Muscle of arm (tissue), 1 donor: ENCODE measurements at regions not wholly inside any gene's neighbourhood (a gene's known extent, or its start where the extent isn't known, plus 50 kb on each side); places are given as distances from the start of the nearest gene placed in this dataset.
"Not testable (repeated sequence)": the region's sequence is repeated elsewhere in the genome, so short reads cannot be mapped to it uniquely, and the experiment has no call there.

ENCODE experiments used
- DNase-seq: peaks from one replicate; pipeline ENCODE4 v3.0.0-alpha.2; 2013

GRCh38 chr1:168825820-168826219, 96.8 kb upstream of the DPT start:
- no peak for DNase-seq

DNA sequence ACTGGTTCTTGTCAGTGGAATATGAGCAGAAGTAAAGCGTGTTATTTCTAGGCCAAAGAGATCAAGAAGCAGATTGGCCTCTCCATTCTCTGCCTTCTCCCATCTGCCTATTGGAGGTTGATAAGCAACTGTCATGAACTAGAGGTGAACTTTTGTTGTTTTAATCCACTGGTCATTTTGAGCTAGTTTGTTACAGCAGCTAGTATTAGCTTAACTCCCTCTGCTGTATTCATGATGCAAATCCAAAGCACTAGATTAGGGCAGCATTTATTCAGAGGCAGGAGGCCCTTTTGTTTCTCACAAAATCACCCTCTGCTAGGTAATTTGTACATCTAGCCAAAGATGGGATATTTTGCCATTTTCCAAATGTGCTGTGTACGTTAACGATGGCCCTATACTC, 97.3 kb upstream of the DPT start:
- DNase-seq: no peak

DNA sequence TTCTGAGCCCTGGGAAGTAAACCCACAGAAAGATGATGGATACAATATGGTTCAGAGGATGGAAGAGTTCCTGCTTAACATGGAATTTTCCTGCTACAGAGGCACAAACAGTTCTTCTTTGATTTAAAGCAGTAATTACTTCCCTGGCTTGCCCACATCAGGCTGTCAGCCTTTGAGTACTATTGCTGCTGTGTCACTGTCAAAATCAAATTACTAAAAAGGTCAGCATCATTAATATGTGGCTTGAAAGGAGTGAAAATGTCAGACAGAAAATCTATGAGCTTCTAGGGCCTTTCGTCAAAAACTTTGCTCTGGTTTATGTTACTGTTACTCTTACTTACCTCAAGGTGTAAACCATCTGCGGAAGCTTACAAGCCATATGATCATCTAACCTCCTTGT, 98.6 kb upstream of the DPT start:
- DNase-seq: no peak

DNA sequence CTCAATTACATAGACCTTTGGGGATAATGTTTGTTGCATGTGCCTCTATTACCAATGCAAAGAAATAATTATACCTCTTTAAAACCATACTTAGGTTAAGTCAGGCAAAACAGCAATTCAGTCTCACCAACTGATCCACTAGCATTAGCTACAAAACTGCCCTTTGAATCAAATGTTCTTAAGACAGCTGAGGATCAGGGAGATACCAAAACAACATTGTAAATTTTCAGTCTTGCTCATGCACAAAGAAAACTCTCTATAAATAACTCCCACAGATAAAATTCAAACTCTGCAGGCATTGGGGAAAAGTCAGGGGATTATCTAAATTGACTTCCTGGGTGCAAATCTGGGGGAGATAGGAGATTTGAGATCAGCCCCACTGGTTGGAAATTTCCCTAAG, 100.9 kb upstream of the DPT start:
- DNase-seq: no peak

DNA sequence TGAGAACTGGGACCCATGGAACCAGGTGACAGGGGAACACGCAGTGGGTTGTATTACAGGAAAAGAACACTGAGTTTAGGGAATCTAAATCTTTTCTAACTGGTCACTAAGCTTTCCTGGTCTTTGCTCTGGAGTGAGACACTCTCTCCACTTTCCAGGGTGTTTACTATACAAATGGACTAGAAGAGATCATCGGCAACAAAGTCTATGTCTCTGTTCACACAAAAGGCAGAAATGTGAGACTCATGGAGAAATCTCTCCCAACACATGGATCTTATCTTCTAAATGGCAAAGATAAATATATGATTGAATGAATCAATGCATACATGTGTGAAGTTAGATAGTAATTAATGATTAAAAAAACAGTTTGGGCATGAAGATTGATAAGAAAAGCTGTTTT, 101.6 kb upstream of the DPT start:
- DNase-seq: no peak

GRCh38 chr1:168832661-168833060, 103.7 kb upstream of the DPT start:
- DNase-seq: peak; percentile 82

- DNase-seq: no peak
Observed at GRCh38 chr1:168833362-168833761, 104.4 kb upstream of the DPT start.

DNA sequence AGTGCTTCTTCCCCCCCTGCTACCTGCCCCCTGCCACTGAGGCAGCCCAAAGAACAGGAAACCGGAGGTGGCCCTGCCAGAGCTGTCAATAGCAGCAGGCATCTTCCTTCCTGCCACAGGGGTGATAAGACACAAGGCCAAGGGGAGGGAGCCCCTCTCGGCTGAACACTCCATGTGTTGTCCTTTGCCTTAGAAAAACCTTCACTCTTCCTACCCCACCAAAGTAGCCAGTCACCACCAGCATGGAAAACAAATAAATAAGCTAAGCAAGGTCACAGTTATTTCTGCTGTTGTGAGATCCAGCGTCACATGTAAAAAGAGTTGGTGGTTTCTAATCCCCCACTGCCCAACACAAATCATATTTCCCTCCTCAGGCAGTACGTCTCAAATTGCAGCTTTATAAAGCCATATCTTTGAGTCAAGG, 104.8 kb upstream of the DPT start:
- DNase-seq: no peak

DNA sequence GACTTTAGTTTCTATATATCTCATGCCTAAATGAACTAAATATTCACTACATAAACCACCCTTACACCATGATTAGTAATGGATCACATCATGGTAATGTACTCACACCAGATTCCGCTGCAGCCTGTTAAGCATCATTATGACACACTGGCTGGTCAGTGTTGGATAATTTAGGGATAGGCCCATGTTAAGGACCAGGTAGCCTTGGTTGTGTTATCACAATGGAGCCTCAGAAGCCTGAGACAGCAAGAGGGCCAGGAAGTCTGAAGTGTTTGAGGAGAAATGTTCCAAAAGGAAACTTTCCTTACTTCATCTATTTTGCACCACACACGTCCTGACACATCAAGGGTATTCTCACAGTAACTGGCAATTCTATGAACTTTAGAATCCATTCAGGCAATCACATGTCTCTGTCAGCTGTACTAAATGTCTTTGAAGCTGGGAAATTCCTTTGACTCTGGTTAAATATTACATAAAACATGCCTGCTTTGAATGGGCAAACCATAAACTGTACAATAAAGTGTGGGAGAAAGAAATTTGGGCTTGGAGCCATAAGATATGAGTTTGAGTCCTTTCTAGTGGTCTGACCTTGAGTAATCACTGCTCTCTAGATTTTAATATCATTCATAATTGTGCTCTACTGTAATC, 105.3 kb upstream of the DPT start:
- no peak for DNase-seq

- no peak for DNase-seq
Observed at GRCh38 chr1:168835176-168835575, 106.2 kb upstream of the DPT start.

DNA sequence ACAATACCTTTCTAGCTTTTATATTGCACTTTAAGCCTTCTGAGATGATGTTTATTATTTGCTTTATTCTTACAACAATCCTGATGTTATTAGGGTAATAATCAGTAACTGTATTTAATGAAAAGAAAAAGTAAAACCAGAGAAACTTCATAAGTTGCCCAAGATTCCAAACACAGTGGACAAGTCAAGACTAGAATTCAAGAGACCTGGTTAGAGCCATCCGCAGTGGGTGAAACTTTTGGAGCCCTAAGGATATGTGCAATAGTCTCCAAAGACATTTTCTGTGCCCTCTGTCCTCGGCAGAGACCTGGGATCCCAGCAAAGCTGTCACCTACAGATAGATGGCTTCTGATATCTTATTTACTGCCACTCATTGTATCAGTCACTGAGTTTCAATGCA, 106.8 kb upstream of the DPT start:
- no peak for DNase-seq

DNA sequence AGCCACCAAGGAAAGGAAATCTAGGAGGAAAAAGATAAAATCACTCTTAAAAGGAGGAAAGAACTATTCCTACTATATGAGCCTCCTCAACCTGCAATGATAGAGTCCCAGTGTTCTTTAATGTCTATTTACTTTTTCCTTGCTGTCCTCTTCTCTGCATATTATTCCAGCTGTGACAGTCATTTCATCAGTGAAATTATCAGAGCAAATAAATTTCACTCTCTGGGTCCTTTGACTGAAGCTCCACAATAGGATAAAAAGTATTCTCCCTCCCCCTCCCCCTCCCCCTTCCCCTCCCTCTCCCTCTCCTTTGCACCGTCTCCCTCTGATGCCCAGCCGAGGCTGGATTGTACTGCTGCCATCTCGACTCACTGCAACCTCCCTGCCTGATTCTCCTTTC, 107.5 kb upstream of the DPT start:
- no peak for DNase-seq

- DNase-seq: not testable (repeated sequence)
Observed at GRCh38 chr1:168837230-168837629, 108.2 kb upstream of the DPT start.

DNA sequence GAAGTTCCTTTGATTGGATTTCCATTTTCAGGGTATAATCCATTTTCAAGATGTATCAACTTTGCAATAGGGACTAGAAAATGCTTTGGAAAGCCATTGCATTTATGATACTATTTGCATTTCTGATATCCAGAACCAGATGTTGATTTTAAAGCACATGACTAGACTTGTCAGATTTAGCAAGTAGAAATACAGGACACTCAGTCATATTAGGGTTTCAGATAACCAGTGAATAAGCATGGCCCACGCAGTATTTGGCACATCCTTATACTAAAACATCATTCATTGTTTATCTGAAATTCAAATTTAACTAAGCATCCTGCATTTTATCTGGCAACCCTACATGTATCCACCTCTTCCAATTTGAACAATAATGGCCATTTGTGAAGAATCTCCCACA, 113.3 kb upstream of the DPT start:
- DNase-seq: no peak

DNA sequence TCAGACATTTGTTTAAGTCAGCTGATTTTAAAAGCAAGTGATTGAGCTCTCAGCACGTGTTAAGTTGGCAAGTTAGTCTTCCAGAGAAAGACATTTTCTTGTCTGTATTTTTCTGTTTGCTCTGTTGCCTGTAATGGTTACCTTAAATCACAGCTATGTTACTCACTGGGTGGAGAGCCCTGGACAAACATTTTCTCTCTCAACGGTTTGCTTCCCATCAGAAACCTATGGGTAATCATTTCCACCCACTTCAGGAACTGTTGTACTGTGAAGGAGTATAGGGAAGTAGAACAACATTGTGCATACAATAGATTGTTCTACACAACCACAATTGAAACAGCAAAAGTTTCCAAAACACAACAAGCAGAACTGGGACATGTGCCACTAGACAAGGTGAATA, 113.9 kb upstream of the DPT start:
- DNase-seq: no peak

DNA sequence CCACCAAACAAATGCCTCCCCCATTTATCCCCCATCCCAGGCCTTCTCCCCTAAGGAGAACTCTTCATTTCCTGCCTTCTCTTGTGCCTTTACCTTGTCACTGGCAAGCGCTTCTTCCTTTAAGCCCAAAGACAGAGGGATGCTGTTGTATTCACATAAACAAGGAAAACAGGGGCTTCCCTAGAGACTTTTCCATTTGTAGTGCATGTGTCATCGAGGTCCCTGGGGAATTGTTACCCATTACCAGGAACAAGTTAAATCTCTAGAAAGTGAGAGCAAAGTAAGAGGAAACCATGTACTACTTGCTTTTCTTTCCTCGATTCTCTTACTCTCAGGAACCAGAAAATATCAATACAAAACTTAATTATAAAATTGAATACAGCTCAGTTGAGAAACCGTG, 114.4 kb upstream of the DPT start:
- DNase-seq: no peak

DNA sequence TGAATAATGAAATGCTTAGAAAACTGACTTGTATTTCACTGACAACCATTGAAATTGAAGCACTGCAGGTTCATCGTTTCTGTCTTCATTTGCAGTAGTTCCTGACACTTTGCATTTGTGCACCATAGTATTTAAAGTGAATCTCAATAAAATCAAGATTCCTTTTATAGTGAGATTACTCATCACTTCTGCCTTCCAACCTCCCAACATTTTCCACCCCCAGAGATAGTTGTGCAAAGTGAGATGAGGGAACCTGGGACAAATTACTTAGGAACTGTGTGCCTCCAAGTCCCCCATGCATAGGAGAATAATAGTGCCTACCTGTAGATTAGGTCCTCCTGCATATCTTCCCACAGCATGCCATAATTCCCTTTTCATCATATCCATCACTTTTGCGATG, 114.9 kb upstream of the DPT start:
- DNase-seq: no peak

GRCh38 chr1:168845140-168845539, 116.1 kb upstream of the DPT start:
- DNase-seq: no peak

- DNase-seq: peak; percentile 51
Observed at GRCh38 chr1:168848051-168848450, 119.0 kb upstream of the DPT start.

DNA sequence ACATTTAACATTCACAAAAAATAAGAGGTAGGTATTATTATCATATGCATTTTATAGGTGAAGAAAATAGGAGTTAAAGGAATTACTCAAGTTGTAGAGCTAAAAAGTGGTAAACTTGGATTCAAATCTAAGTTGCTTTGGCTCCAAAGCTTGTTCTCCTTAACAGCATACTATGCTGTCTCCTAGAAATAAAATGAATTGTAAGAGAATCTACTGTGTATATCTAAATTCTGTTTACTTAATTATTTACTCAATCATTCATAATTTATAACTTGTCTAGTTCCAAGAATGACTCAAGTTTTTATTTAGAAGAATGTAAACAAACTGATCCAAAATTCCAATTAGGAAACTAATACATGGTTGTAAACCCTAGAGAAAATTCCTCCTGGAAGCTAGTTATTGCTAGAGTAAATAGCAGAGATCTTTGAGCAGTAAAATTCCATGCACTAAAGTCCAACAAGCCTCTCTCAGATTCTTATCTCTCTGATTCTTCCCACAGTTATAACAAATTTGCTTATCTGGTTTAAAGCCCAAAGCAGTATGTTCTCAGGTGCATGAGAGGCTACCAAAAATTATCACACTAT, 132.5 kb upstream of the DPT start:
- no peak for DNase-seq

DNA sequence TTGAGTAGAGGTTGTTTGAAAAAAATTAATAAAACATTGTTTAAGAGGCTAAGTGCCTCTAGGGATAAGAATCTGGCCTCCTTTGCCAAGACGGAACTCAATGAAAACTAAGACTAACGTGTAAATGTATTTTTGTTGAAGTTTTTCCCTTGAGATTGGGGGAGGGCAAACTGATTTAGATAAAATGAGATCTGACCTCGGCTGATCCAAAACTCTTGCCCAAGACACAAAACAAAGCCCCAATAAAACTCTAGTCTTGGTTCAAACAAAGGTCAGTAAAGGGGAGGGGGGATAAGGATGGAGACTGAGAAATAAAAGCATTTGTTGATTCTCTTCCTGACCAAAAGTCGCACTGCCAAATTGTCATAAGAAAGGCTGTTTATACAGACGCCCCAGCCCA, 134.8 kb upstream of the DPT start:
- peak; percentile 61 for DNase-seq

- no peak for DNase-seq
Observed at GRCh38 chr1:168864266-168864665, 135.3 kb upstream of the DPT start.

DNA sequence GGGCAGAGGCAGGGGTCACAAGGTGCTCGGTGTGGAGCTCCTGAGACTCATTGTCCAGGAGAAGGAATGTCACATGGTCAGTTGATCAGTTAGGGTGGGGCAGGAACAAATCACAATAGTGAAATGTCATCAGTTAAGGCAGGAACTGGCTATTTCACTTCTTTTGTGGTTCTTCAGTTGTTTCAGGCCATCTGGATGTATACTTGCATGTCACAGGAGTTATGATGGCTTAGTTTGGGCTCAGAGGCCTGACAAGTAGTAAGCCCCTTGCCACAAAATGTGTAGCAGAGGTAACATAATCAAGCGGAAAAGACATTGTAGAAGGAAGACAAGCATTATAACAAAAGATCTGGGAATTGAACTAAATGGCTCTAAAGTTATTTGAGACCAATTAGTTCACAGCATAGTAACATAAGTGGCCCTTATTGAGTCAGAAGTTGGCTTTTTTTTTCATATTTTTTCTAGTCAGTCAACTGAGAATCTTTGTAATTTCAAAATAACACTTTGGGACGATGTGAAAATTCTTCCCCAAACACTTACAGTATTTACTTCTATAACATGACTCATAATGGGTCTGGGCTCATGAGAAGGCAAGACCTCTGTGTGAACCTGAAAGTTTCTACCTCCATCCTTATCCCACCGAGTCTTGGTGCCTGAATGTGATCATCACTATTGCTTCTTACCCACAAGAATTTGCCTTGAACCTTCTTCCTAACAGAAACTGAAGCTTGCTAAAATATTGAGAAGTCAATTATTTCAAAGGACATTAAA, 137.0 kb upstream of the DPT start:
- no peak for DNase-seq
